ENCODE measurements at regions not wholly inside any gene's neighbourhood (a gene's known extent, or its start where the extent isn't known, plus 50 kb on each side); places are given as distances from the start of the nearest gene placed in this dataset.

DNA sequence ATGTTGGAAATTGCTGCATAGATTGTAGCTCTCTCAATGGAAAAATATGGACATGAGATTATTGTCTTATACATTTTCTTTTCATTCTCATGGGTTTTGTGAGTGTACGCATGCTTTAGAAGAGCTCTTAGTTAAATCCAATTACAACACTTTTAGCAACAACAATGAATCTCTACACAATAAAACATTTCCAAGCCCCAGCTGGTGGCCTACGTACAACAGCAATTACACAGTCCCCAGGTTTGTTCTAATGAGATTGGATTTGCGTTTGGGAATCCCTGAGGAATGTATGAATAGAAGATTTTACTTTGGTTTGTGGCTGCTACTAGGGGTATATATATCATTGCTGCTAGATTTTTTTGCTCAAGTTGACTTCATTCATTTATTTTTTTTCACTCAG is 98.6 kb downstream of the FHDC1 start:
- DNase-seq: no peak

DNA sequence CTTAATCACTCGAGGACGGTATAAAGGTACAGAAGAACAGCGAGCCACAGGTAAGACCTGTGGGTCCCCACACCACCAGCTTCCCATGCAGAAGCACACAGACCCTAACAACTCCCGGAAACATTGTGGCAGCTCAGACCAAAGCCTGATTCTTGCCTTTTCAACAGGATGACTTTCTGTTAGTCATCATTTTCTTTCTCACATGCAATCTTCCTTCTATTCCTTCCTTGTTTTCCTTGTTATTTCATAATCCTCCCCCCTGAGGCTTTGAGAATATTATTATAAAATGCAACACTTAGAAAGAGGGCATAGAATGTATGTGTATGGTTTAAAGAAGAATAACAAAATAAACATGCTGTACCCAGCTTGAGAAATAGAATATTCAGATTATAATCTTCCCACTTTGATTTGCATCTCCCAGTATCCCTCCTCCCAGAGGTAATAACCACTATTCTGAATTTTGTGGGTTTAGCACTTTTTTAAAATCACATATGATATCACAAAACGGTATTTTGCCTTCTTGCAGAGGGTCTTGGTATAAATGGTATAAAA is 100.9 kb downstream of the FHDC1 start:
- DNase-seq: no peak

DNA sequence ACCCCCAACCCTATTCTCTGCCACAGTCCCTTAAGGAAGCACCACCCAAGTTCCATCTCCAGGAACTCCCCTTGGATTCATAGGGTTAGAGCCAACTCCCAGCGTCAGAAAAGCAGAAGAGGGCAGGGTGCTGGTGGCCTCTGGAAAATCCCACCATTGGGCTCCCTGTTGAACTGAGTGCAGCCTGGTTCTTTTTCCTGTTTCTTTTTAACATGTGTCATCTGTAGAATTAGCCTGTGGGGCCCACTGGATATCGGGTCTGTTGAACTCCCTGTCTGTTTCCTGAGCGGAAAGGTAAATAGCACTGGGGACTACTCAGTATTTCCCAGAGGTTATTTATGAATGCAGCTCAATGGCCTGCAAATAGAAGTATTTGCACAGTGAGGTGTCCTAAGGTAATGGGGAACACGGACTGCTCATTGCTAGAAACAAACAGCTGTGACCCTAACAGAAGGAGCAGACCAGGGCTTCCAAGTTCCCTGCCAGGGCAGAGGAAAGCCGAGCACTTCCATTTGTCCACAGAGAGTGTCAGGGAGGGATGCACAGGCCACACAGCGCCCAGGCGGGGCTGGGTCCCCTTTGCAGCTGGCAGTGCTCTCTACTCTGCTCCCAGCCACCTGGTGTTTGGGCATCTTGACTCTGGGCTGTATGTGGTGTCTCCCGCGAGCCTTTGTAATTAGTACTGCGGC is 102.6 kb downstream of the FHDC1 start:
- no peak for DNase-seq

DNA sequence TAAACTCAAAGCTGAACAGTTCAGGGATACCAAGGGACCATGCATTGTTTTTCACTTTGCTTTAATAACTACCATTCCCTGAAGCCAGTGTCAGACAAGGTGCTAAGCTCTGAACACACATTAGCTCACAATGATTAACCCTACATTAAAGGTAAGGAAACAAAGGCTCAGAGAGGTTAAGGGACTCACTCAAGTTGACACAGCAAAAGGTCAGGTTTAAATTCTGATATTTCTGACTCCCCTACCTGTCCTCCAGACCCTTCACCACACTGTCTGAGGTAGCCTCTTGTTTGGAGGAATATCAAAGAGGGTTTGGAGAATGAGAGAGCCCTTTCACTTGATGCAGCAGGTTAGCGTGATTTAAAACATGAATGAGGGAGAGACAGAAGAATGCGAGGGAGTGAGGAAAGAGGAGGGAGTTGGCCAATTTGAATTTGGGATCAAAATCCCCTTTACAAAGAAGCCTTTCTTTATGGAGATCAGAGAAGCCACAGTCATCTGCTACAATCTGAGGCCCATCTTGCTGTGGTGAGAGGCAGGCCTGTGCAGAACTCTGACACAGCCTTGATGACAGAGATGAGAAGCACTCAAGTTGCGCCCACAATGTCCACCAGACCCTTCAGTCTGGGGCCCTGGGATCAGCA is 103.5 kb downstream of the FHDC1 start:
- DNase-seq: no peak

DNA sequence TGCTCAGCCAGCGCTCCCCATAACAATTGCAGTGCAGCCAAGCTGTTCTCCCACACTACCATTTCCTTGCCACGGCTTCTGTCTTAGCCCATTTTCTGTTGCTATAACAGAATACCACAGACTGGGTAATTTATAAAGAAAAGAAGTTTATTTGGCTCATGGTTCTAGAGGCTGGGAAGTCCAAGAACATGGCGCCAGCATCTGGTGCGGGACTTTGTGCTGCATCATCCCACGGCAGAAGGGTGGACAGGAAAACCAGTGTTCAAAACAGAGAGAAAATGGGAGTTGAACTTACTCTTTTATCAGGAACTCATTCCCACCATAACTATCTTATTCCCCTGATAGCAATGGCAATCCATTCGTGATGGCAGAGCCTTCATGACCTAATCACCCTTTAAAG is 104.6 kb downstream of the FHDC1 start:
- DNase-seq: no peak

DNA sequence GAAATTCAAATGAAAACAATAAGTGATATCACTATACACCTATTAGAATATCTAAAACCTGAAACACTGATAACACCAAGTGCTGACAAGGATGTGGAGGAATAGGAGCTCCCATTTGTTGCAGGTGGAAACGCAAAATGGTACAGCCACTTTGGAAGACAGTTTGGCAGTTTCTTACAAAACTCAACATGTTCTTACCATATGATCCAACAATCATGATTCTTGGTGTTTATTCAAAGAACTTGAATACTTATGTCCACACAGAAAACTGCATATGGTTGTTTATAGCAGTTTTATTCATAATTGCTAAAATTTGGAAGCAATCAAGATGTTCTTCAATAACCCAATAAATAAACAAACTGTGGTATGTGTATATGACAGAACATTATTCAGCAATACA is 107.9 kb downstream of the FHDC1 start:
- no peak for DNase-seq

DNA sequence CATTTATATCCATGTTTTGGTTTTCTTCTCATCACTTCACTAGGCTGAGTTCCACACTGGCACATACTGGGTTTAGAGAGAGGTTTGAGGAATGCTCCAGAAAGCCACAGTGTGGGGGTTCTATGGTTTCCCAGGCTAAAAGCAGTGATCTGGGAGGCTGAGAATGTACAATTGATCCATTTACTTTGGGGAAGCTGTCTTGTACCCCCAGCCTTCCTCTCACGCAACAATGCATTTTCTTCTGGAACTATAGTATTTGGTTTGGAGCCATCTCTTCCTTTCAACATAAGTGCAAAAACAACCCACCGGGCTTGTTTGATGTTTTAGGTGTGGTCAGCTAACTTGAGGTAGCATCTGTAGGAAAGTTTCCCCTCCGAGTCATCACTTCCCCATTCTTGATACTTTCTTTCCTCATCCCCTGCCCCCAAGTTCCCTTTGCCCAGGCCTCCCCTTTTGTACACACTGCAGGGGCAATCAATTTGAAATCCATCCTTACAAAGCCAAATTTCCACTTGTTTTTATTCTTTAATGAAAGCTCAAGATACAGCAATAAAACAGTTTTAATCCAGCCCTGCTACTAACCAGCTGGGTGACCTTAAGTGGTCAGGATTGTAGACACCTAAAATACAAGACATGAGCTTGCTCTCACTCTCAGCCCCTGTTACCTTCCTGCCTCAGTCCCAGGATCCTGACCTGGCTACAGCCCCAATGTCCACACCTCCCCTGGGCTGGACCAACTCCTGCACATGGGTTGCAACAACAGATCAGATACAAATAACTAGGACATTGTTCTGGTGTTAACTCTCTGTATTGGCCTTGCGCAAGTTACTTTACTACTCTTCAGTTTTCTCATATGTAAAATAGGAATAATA is 109.2 kb downstream of the FHDC1 start:
- DNase-seq: no peak

DNA sequence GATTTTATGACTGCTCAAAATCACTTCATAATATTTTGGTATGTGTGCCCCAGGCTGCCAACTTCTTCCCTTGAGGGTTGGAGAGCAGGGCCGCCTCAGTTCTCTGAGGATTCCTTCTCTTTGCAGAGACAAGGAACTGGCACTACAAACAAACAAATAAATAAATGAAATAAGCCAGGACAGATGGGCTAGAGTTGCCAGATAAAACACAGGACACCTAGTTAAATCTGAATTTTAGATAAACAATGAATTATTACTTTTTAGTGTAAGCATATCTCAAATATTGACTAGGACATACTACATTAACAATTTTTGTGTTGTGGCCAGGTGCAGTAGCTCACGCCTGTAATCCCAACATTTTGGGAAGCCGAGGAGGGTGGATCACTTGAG is 122.5 kb downstream of the FHDC1 start:
- no peak for DNase-seq

DNA sequence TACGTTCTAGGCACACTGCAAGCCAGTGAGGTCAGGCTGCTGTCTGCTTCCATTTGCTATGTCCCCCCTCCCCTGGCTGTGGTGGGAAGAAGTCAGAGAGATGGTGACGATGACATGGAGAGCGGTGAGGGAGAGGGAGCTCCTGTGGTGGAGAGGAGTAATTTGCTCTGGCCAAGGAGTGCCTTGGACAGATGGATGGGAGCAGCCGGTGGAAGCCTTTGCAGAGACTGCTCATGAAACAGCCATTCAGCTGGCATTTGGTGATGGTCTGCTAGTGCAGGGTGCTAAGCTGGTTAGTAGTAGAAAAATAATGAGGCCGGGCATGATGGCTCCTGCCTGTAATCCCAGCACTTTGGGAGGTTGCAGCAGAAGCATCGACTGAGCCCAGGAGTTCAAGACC is 124.1 kb downstream of the FHDC1 start:
- DNase-seq: no peak

DNA sequence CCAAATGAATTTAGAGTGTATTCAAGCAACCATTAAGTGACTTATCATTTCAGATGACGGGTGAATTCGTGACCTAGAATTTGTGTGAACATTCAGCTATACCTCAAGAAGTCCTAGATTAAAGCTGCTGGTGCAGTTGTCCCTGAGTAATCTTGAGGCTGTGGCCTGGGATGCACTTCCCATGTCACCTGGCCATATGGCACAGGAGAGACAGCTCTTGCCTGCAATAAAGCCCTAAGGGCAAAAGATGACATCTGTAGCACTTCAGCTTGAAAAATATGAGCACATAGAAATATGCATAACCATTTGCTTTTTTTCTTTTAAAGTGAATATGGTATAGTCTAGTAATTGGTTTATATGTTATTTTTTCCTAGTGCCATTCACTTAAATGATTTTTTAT is 125.8 kb downstream of the FHDC1 start:
- no peak for DNase-seq

DNA sequence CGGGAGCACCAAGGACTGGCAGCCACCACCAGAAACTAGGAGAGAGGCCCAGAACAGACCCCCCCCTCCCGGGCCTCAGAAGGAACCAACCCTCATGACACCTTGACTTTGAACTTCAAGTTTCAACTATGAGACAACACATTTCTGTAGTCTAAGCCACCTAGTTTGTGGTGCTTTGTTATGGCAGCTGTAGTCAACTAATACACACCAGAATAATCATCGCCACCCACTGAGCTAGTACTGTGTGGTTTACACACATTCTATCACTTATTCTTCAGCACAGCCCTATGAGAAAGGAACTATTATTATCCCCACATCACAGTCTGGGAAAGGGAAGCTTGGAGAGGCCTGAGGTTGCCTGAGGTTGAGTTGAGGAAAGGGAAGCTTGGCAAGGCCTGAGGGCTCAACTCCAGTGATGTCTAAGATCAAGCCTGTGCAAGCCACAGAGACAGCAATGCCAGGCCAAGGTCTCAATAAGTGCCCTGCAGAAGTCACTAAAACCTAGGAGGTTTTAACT is 126.6 kb downstream of the FHDC1 start:
- no peak for DNase-seq

DNA sequence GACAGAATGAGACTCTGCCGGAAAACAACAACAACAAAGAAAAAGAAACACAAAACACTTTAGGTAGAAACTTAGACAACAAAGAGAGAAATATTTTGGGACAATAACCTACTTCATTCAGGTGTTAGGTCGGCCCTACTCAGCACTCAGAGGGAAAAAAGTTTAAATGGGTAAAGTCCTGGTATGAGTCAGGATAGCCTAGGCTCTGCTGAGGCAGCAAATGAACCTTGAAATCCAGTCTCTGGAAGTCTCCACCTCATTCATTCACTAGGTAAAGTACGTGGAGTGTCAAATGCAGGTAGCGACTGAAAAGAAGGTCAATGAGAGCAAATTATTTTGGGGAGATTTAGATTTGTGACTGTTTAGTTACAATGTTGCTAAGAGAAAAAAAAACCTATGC is 127.4 kb downstream of the FHDC1 start:
- DNase-seq: no peak

DNA sequence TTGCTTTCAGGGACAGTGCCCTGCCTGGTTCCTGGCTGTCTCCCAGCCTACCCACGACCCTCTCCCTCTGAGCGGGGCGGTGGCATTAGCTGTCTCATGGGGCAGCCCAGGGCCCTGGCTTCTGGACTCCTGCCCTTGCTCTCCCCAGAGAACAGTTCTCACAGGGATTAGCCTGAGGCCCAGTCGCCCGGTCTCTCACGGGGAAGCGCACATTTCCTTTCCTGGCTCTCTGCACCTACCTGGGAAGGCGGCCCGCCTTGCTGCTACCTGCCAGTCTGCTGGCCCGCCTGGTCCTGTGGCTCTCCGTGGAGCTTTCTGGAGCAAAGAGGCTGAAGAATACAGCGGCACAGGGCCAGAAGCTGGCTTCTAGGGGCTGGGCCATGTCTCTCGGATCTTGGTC is 128.4 kb downstream of the FHDC1 start:
- DNase-seq: no peak

DNA sequence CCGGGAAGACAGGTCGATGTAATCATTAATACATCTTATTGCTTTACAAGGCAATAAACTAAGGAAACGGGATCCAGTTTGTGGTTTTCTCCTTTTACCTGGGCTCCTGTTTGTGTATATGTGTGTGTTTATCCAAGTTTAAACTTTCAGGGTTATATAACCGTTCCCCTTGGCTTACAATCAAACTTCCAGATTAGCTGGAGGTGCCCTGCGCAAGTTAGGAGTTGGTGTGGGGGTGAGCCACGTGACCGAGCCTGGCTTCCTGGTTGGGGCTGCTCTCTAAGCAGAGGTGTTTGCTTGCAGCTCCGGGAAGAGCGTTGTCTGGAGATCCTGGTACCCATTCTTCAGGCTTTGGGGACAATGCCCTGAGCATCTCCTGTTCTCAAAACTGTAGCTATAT is 129.2 kb downstream of the FHDC1 start:
- DNase-seq: no peak

DNA sequence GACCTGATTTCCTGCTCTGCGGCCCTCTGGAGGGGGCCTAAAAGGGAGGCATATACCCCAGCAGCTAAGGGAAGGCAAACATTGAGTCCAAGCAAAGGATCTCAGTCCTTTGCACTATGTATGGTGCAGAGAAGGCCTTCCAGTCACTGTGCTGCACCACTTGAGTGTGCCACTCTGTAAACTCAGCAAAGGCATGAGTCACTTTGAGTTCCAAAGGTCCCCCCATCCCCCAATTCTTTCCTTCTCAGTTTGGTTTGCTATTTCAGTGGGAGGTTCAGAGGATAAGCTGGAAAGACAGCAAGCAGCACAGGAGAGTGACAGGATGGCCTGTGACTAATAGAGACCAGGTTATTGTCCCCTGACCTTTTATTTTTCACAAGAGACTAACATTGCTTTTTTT is 131.3 kb downstream of the FHDC1 start:
- no peak for DNase-seq

DNA sequence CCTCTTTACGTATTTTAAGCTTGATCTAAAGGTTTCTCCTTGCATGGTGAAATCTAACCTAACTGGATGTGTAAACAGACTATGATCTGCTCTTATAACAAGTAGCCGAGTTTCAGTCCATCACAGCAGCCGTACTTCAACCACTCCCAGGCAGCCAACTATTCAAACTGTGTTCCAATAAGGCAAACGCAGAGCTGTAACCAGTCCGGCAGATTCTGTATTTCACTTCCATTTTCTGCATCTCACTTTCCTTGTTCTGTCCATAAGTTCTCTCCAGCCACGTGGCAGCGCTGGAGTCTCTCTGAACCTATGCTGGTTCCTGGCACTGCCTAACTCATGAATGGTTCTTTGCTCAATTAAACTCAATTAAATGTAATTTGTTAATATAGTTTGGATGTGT is 132.6 kb downstream of the FHDC1 start:
- DNase-seq: no peak

DNA sequence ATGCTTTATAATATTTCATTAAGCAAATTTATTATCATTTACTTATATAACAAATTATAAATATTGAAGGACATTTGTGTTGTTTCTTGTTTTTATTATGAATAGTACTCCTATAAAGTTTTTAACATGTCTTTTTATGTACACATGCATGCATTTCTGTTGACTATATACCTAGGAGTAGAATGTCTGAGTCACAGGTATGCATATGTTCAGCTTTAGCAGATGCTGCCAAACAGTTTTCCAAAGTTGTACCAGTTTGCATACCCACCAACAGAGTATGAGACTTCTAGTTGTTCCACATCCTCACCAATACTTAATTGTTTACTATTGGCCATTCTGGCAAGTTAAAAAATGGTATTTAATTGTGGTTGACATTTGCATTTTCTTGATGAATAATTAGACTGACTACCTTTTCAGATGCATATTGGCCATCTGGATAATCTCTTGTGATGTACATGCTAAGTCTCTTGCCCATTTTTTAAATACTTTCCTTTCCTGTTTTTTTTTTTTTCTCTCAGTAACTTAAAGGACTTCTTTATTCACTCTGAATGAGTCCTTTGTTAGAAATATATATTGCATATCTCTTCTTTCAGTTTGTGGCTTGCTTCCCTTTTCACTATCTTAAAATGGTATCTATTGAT is 132.2 kb upstream of the TRIM2 start:
- no peak for DNase-seq

DNA sequence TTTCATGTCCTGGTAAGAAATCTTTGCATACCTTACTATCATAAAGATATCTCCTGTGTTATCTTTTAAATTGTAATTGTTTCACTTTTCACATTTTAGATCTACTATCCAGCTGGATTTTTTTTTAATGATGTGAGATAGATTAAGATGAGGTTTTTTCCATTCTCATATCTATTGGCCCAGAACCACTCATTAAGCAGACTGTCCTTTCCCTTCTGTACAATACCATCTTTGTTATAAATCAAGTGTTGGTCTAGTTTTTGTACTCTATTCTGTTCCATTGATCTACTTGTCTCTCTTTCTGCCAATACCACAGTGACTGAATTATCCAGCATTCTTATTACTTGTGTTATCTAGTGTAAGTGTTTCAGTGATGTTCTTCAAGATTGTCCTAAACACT is 131.6 kb upstream of the TRIM2 start:
- no peak for DNase-seq

DNA sequence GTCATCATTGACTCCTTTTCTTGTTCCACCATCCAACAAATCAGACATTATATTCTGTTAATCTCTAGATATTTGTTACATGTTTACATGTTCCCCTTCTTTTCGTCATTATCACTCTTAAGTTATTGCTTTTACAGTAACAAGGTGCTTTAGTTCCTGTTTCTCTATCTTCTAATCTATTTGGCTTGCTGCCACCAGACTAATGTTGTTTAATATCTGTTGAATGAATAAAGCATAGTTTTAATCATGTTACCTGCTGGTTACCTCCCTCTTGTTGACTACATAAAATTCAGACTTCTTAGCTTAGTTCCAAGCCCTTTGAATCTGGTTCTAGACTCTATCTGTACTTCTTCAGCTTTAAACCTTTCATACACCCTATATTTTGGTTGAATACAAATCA is 129.8 kb upstream of the TRIM2 start:
- no peak for DNase-seq

DNA sequence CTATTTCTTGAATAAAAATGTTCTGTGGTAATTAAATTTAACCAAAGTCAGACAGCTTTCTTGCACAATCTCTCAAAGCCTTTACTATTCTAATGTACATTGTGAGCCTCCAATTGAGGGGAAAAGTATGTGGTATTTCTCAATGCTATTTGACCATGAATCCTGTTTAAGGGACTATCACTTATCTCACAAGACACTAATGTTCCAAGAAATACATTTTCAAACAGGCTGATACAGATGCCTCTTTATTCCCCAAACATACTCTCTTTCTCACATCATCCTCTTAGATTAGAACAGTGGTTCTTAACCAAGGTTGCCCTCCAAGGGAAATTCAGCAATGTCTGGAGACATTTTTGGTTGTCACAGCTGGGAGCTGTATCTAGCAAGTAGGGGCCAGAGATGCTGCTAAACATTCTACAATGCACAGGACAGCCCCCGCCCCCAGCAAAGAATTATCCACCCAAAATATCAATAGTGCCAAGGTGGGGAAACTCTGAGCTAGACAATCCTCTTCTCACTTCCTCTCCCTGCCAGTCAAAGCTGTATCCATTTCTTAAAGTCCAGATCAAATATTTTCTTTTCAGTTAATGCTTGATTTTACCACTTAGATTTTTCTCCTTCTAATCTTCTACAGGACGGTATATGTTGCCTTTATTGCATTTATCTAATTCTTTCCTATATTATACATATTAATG is 129.2 kb upstream of the TRIM2 start:
- no peak for DNase-seq

DNA sequence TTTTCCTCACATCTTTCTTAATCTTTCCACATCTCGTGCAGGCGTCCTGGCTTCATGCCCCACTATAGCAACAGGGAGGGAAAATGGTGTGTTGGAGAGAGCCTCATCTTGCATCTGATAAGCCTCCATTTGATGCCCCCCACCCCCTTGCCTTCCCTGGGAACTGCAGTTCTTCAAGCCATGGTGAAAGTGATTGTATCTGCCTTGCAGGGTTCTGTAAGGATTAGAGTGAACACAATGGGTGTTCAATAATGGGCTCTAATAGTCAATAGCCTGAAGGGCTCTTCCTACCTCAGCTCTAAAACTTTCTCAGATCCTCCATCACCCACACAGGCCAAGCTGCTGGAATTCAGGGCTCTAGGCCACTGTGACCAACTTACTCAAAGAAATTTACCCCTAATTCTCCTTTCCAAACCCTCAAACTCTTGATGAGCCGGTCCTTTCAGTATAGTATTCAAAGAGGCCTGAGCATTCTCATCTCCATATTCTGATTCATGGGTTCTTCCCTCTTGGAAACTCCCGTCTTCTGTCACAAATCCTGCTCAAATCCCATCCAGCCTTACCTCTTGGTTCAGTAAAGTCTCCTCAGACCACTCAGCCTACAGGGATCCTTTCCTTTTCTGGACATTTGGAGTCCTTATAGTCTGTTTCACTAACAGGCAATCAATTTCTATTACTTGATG is 128.3 kb upstream of the TRIM2 start:
- no peak for DNase-seq

DNA sequence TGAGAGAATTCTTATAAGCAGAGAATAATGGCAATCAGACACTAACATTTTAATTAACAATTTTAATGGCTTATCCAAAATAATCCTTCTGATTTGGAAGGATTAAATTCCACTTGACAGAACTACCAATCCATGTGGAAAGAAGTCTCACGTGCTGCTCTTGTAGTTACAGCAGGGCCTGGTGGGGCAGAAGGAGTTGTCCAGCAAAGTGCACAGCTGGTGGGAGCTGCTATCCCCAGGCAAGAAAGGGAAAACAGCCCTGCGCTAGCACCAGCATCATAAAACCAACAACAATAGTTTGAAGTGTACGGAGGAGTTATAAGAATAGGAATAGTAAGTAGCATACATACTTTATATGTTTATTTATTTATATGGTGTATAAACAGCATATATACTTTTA is 127.4 kb upstream of the TRIM2 start:
- DNase-seq: no peak
